HG02943 (cell line): ENCODE measurements at regions not wholly inside any gene's neighbourhood (a gene's known extent, or its start where the extent isn't known, plus 50 kb on each side); places are given as distances from the start of the nearest gene placed in this dataset.

Experiments
- ATAC-seq: cut with Tn5 transposase; IDR thresholded peaks from one replicate; pipeline ENCODE4 v1.9.1; 2021; ENCODE audit warnings: mild to moderate bottlenecking, low read depth, moderate library complexity; ENCODE audit not compliant: unreplicated experiment

DNA sequence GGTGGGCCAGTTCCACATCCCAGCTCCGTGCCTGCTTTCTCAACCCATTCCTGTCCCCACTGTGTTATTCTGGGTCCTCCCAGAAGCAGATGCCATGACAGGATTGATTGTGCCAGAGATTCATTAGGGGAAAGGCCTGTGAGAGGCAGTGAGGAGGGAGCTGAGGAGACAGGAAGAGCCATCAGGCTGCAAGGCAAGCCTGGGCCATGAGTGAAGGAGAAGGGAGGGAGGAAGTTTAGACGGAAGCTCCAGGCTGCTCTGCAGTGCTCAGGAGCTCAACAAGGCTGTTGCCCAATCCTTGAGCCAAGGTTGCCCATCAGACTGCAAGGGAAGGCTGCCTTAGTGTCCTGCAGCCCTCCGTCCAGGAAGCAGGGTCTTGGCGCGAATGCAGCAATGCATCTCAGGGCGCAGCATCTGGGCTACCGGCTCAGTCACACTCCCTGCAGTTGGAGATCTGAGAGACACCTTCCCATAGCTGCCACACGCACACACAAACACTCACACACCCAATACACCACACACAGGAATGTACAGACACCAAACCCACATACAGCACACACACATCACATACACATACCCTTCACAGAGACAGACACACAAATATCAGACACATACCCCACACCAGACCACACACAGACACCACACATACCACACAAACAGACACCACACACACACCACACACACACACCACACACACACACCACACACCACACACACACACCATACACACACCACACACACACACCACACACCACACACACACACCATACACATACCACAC lies 139.5 kb upstream of the NDUFV2 start:
- ATAC-seq = no peak

- no peak for ATAC-seq
Observed at GRCh38 chr18:8963876-8964275, 138.6 kb upstream of the NDUFV2 start.

DNA sequence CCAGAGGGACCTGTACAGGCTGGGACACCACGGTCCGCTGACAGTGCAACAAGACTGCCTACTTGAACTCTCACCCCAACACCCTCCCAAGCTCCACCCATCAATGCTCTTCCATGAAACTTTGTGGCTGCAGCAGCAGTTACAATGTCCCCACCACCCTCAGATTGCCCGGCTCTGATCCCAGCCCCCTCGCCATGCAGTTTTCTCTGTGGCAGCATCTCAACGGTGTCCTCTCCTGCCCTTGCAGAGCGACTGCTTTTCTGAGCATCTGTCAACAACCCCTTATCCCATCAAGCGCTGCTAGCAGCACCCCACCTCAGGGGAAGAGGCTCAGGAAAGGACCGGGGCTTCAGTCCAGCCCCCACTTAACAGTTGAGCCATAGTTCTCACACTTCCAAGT lies 137.1 kb upstream of the NDUFV2 start:
- ATAC-seq = no peak

- ATAC-seq = no peak
Observed at GRCh38 chr18:8966821-8967220, 135.7 kb upstream of the NDUFV2 start.

- no peak for ATAC-seq
Observed at GRCh38 chr18:8967573-8967972, 134.9 kb upstream of the NDUFV2 start.

- ATAC-seq = no peak
Observed at GRCh38 chr18:8969639-8970390, 132.7 kb upstream of the NDUFV2 start.

DNA sequence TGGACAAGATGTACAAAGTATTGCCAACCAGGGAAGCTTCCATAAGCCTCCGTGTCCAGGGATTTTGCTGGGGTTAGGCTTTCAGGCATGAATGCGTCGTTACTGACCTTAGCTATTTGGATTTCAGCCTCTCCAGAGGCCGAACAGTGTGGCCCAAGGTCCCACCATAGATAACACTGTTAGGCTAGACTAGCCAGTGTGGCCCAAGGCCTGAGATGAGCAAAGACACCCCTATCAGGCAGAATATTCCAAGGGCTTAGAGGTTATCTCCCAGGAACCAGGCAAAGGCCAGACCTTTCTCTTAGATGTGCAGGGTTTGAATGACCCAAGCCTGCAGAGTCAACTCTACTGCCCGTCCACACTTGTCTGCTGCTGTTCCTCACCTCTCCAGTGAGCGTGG lies 131.7 kb upstream of the NDUFV2 start:
- no peak for ATAC-seq

GRCh38 chr18:8972116-8972515 lies 130.4 kb upstream of the NDUFV2 start:
- ATAC-seq = no peak

DNA sequence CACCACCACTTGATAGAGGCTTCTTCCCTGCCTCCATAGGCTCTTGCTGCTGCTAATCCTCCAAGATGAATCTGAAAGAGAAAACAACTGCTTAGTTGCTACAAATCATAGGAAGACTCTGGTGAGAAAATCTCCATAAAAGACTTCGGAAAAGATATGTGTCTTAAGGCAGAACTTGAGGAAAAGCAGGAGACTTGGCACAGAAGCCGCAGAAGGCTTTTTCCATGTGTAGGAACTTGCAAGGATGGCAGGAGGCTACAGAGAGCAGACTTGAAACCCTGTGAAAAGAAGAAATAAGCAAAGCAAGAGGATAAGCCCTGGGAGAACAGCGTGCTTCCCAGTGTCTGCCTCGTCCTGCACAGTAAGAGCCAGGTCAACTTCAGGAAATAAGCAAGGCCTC lies 128.2 kb upstream of the NDUFV2 start:
- no peak for ATAC-seq

GRCh38 chr18:8974696-8975095 lies 127.8 kb upstream of the NDUFV2 start:
- ATAC-seq = no peak

DNA sequence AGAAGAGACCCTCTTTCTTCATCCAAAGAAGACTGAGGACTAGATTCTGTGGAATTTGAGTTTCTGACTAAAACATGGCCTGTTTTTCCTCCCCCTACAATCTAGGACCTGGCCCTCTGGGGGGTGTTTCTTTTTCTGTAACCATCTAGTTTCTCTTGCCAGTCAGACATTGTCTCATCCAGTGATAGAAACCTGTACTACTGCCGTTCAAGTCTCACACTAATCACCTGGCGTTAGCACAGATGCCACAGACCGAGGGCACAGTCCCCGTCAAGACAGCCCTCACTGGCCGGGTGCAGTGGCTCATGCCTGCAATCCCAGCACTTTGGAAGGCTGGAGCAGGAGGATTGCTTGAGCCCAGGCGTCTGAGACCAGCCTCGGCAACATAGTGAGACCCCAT lies 126.9 kb upstream of the NDUFV2 start:
- ATAC-seq = no peak

DNA sequence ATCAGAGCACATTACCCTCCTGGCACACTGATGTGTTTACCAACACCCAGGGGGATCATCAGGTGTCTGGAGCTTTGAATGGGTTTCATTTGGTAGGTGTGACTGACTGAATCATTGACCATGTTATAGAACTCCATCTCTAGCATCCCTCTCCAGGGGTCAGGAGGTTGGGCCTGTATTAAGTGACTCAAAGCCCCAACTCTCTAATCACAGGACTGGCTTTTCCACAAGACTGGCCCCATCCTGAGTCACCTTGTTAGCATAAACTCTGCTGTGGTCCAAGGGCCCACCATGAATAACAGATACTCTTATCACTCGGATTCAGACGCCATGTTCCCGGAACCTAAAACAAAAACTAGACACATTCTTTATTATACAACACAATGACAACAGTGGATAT lies 125.9 kb upstream of the NDUFV2 start:
- ATAC-seq = no peak

DNA sequence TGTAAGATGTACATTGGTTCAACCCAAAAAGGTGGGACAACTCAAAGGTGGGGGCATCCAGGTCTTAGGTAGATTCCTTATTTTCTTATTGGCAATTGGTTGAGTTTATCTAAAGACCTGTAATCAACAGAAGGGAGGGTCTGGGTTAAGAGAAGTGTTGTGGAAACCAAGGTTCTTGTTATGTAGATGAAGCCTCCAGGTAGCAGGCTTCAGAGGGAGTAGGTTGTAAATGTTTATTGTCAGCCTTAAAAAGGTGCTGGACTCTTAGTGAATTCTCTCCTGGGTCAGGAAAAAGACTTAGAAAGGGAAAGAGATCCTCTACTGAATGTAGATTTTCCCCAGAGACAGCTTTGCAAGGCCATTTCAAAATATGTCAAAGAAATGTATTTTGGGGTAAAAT lies 125.3 kb upstream of the NDUFV2 start:
- ATAC-seq = no peak

DNA sequence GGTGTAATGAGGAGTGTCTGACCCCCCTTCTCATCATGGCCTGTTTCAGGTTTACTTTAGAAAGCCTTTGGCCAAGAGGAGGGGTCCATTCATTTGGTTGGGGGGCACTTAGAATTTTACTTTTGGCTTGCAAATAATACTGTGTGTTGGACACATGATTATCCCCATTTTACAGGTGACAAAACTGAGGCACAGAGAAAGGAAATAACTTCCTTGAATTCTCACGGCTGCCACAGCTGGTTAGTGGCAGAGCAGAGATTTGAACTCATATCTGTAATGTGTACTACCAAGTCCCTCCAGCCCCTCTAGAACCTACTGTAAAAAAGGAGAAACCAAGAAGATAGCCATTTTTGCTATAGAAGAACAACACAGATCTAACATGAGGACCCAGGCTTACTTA lies 124.8 kb upstream of the NDUFV2 start:
- no peak for ATAC-seq

DNA sequence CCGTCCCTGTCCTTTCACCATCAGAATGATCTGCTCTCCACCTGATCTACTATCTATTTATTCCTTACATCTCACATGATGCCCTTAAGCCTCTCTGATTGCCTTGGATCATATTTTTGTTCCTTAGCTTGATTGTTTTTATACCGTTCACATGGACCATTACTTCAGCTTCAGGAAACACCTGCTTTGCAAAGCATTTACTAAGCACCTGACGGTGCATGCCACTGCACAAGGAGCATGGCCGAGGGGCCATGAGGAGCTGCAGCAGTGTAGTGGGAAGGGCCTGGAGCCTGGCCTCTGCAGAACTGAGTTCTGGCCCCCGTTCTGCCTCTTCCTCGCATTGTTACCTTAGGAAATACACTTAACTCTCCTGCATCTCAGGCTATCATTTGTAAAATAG lies 124.1 kb upstream of the NDUFV2 start:
- no peak for ATAC-seq

DNA sequence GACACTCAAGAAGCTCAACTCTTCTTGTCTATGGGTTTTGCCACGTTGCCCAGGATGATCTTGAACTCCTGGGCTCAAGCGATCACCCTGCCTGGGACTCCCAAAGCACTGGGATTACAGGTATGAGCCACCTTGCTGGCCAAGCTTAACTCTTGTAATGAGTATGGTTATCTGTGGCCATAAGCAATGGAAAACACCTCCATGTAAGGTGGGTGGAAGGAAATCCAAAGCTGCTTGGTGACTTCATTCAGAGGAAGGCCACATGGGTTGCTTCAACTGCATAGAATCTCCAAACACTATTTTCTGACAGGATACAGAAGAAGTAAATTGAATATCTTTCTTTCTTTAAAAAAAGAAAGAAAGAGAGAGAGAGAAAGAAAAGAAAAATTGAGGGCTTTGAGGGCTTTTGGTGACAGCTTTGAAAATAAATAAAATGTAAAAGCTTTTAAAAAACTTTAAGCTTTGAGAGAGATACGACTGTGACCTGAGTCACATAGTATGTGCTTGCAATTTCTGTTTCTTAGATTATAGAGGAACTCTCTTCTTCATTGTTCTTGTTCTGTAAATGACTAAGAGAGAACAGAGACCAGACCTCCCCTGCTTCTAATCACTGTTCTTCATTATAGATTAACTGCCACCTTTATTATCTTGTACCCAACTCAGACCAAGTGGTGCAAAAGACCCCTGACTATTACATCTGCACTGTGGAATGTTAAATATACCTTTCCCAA lies 123.1 kb upstream of the NDUFV2 start:
- no peak for ATAC-seq

DNA sequence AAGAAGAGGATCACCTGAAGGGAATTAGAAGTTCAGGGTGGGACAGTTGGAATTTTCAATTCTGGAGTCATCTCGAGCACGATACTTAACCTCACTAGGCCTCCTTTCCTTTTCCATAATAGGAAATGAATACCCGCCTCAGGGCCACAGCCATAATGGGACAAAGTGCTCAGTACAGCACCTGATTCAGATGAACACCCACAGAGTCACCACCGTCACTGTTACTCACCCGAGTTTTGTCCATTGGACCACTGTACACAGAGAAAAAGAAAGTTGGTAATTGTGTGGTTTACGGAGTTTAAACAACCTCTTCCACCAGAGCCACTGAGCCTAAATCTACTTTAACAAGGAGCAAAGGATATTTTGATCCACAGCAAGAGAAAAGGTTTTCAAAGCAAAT lies 122.0 kb upstream of the NDUFV2 start:
- no peak for ATAC-seq

GRCh38 chr18:8980918-8981317 lies 121.6 kb upstream of the NDUFV2 start:
- ATAC-seq = no peak

GRCh38 chr18:8982416-8983183 lies 119.9 kb upstream of the NDUFV2 start:
- no peak for ATAC-seq

GRCh38 chr18:8983195-8983594 lies 119.3 kb upstream of the NDUFV2 start:
- ATAC-seq = no peak
